Islet of Langerhans (tissue), 1 donor: ENCODE measurements at regions not wholly inside any gene's neighbourhood (a gene's known extent, or its start where the extent isn't known, plus 50 kb on each side); places are given as distances from the start of the nearest gene placed in this dataset.
"Not testable (repeated sequence)": the region's sequence is repeated elsewhere in the genome, so short reads cannot be mapped to it uniquely, and the experiment has no call there.

ENCODE experiments used
- FAIRE-seq: peaks from one replicate; lab custom pipeline; 2011; peaks lifted over from hg19 to GRCh38; lab: Jason Lieb, UNC

- FAIRE-seq = no peak
These were observed 165.5 kb downstream of the C9orf50 start for GRCh38 chr9:129455151-129455995.

GRCh38 chr9:129454467-129455067 is 166.3 kb downstream of the C9orf50 start:
- FAIRE-seq = no peak

- no peak for FAIRE-seq
These were observed 167.2 kb downstream of the C9orf50 start for GRCh38 chr9:129453734-129454133.

- FAIRE-seq = no peak
These were observed 169.2 kb downstream of the C9orf50 start for GRCh38 chr9:129451669-129452068.

GRCh38 chr9:129451089-129451656 is 169.7 kb downstream of the C9orf50 start:
- FAIRE-seq = no peak

GRCh38 chr9:129449066-129449465 is 171.8 kb downstream of the C9orf50 start:
- no peak for FAIRE-seq

GRCh38 chr9:129446828-129447550 is 173.9 kb downstream of the C9orf50 start:
- FAIRE-seq = no peak

- no peak for FAIRE-seq
These were observed 175.1 kb downstream of the C9orf50 start for GRCh38 chr9:129445794-129446306.

GRCh38 chr9:129443515-129444164 is 177.3 kb downstream of the C9orf50 start:
- not testable (repeated sequence) for FAIRE-seq

GRCh38 chr9:129442803-129443511 is 177.9 kb downstream of the C9orf50 start:
- FAIRE-seq = no peak

GRCh38 chr9:129441852-129442251 is 179.0 kb downstream of the C9orf50 start:
- FAIRE-seq = no peak

- FAIRE-seq = no peak
These were observed 180.3 kb downstream of the C9orf50 start for GRCh38 chr9:129440435-129441186.

GRCh38 chr9:129439242-129439641 is 181.7 kb downstream of the C9orf50 start:
- no peak for FAIRE-seq

GRCh38 chr9:129437626-129438323 is 183.1 kb downstream of the C9orf50 start:
- no peak for FAIRE-seq

GRCh38 chr9:129436751-129437625 is 183.9 kb downstream of the C9orf50 start:
- no peak for FAIRE-seq

- no peak for FAIRE-seq
These were observed 184.7 kb downstream of the C9orf50 start for GRCh38 chr9:129435988-129436717.

- FAIRE-seq = no peak
These were observed 185.6 kb downstream of the C9orf50 start for GRCh38 chr9:129435291-129435690.

GRCh38 chr9:129434187-129434586 is 186.7 kb downstream of the C9orf50 start:
- FAIRE-seq = no peak
